HUES48 (cell line): ENCODE measurements at regions not wholly inside any gene's neighbourhood (a gene's known extent, or its start where the extent isn't known, plus 50 kb on each side); places are given as distances from the start of the nearest gene placed in this dataset.
"Not testable (repeated sequence)": the region's sequence is repeated elsewhere in the genome, so short reads cannot be mapped to it uniquely, and the experiment has no call there.

Experiments
- H3K27ac ChIP-seq: one replicate; pipeline ENCODE4 v1.7.0; 2013; ENCODE audit warnings: low read depth, low read length, inconsistent platforms
- H3K27me3 ChIP-seq: 2 replicates; pipeline ENCODE4 v1.6.1; 2013; ENCODE audit warnings: mild to moderate bottlenecking, low read length; ENCODE audit not compliant: control insufficient read depth, insufficient read depth
- H3K36me3 ChIP-seq: 2 replicates; pipeline ENCODE4 v1.6.1; 2013; ENCODE audit warnings: low read length; ENCODE audit not compliant: control insufficient read depth, insufficient read depth
- H3K4me1 ChIP-seq: 2 replicates; pipeline ENCODE4 v1.6.1; 2013; ENCODE audit warnings: mild to moderate bottlenecking, low read length; ENCODE audit not compliant: control insufficient read depth, insufficient read depth
- H3K4me3 ChIP-seq: 2 replicates; pipeline ENCODE4 v1.5.1; 2013; ENCODE audit warnings: mild to moderate bottlenecking, low read depth, low read length
- H3K9ac ChIP-seq: 2 replicates; pipeline ENCODE4 v1.6.1; 2013; ENCODE audit warnings: mild to moderate bottlenecking, low read depth, low read length, moderate library complexity
- H3K9me3 ChIP-seq: 2 replicates; pipeline ENCODE4 v1.6.1; 2013; ENCODE audit warnings: low read length; ENCODE audit not compliant: control insufficient read depth, insufficient read depth

DNA sequence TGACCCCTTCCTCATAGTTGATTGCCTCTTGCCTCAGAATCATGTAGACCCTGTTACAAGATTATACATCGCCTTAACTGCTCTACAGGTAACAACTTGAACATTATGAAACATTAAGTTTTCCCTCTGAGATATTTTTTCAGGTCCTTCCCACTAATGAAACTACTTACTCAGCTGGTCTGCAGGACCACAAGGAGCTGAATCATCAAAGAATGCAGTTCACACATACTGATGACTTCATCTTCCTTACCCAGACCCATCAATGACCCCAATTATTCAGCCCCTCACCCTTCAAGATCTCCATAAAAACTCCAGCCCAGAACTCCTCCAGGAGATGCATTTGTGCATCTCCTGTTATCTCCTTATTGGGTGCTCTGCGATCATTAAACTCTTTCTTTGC lies 720.9 kb downstream of the RAPGEF2 start:
- H3K27me3 ChIP-seq = no peaks in the 10 kb centered on the region
- no peaks in the 10 kb centered on the region for H3K4me1 ChIP-seq
- no peak overlapping the region for H3K27ac ChIP-seq
- no peak overlapping the region for H3K9ac ChIP-seq
- H3K9me3 ChIP-seq = no peaks in the 10 kb centered on the region
- H3K36me3 ChIP-seq = no peaks in the 10 kb centered on the region
- no peak overlapping the region for H3K4me3 ChIP-seq

GRCh38 chr4:159828687-159829086 lies 725.8 kb downstream of the RAPGEF2 start:
- Histone ChIP-seq H3K9me3 (no peaks in the 10 kb centered on the region), H3K27me3 (no peaks in the 10 kb centered on the region), H3K9ac (no peak overlapping the region), H3K36me3 (no peaks in the 10 kb centered on the region), H3K4me3 (no peak overlapping the region), H3K4me1 (no peaks in the 10 kb centered on the region), H3K27ac (no peak overlapping the region)

DNA sequence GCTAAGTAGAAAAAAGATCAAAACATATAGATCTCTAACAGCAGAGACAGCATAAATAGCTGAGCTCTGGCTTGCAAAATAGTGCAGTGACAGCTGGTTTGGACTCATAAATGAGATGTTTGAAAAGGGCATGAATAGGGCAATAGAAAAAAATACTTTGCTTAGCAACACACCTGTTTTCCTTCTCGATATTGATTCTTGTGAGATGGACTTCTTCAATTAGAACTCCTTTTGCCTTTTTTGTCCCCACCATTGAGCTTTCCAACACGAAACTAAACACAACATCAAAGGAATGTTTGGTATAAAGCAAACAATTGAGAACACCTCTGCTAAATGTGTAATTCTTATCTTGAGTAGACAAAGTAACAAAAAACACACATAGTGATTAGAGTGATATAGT lies 726.3 kb downstream of the RAPGEF2 start:
- Histone ChIP-seq H3K9me3 (no peaks in the 10 kb centered on the region), H3K4me1 (no peaks in the 10 kb centered on the region), H3K4me3 (no peak overlapping the region), H3K9ac (no peak overlapping the region), H3K36me3 (no peaks in the 10 kb centered on the region), H3K27ac (no peak overlapping the region), H3K27me3 (no peaks in the 10 kb centered on the region)

DNA sequence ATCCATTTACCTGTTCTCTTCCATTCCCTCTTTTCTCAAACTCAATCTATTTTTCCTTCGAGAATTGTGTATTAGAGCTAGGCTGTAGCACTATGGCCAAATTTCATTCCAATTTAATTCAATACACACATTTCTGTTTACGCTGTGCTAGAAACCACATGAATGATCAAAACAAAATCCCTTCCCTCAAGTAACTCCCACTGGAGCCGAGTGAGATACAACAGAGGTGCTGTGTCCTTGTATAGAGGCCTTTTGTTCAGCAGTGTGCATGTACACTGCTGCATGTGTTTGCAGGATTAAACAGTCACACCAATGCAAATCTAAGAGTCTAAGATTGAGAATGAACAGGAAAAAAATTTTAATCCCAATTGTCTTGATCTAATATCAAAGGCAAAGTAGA lies 734.2 kb downstream of the RAPGEF2 start:
- no peaks in the 10 kb centered on the region for H3K36me3 ChIP-seq
- H3K27ac ChIP-seq = no peak overlapping the region
- H3K4me3 ChIP-seq = no peak overlapping the region
- H3K4me1 ChIP-seq = no peaks in the 10 kb centered on the region
- H3K9ac ChIP-seq = no peak overlapping the region
- no peaks in the 10 kb centered on the region for H3K9me3 ChIP-seq
- H3K27me3 ChIP-seq = no peaks in the 10 kb centered on the region

- Histone ChIP-seq H3K9me3 (no peaks in the 10 kb centered on the region), H3K9ac (no peak overlapping the region), H3K4me1 (peaks cover 12% of the 10 kb centered on the region), H3K27me3 (no peaks in the 10 kb centered on the region), H3K4me3 (no peak overlapping the region), H3K27ac (no peak overlapping the region), H3K36me3 (no peaks in the 10 kb centered on the region)
These were observed 752.9 kb downstream of the RAPGEF2 start for GRCh38 chr4:159855731-159856130.

GRCh38 chr4:159856451-159856850 lies 753.6 kb downstream of the RAPGEF2 start:
- Histone ChIP-seq H3K27me3 (no peaks in the 10 kb centered on the region), H3K36me3 (no peaks in the 10 kb centered on the region), H3K9me3 (no peaks in the 10 kb centered on the region), H3K4me3 (no peak overlapping the region), H3K4me1 (peaks cover 12% of the 10 kb centered on the region), H3K27ac (no peak overlapping the region), H3K9ac (no peak overlapping the region)

GRCh38 chr4:159859656-159860148 lies 756.8 kb downstream of the RAPGEF2 start:
- no peak overlapping the region for H3K4me3 ChIP-seq
- H3K4me1 ChIP-seq = peaks cover 12% of the 10 kb centered on the region
- no peaks in the 10 kb centered on the region for H3K27me3 ChIP-seq
- H3K9me3 ChIP-seq = no peaks in the 10 kb centered on the region
- no peaks in the 10 kb centered on the region for H3K36me3 ChIP-seq
- no peak overlapping the region for H3K9ac ChIP-seq
- H3K27ac ChIP-seq = no peak overlapping the region

GRCh38 chr4:159860945-159861344 lies 758.1 kb downstream of the RAPGEF2 start:
- Histone ChIP-seq H3K9ac (no peak overlapping the region), H3K27ac (no peak overlapping the region), H3K36me3 (no peaks in the 10 kb centered on the region), H3K9me3 (no peaks in the 10 kb centered on the region), H3K4me1 (peaks cover 12% of the 10 kb centered on the region), H3K27me3 (no peaks in the 10 kb centered on the region), H3K4me3 (no peak overlapping the region)

DNA sequence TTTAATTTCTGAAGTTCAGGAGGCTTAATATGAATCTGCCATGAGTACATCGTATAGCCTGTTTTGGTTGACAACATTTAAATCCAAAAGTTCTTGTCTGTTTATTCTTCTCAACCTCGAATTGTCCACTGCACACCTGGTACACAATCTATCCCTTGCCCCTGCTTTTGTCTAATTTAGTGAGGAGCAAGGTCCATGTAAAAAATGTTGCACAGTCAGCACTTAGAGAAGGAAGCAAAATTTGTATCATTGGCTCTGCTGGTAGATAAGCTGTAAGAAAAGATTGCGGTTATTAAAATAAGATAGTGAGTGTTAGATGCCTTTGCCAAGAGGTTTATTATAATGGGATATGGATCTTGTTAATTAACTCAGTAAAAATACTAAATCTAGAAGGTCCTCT lies 761.5 kb downstream of the RAPGEF2 start:
- H3K27me3 ChIP-seq = no peaks in the 10 kb centered on the region
- no peak overlapping the region for H3K27ac ChIP-seq
- no peaks in the 10 kb centered on the region for H3K9me3 ChIP-seq
- no peak overlapping the region for H3K4me3 ChIP-seq
- H3K9ac ChIP-seq = no peak overlapping the region
- H3K36me3 ChIP-seq = no peaks in the 10 kb centered on the region
- no peaks in the 10 kb centered on the region for H3K4me1 ChIP-seq

GRCh38 chr4:159867673-159868072 lies 764.8 kb downstream of the RAPGEF2 start:
- H3K4me1 ChIP-seq = no peaks in the 10 kb centered on the region
- H3K9ac ChIP-seq = no peak overlapping the region
- no peaks in the 10 kb centered on the region for H3K27me3 ChIP-seq
- no peaks in the 10 kb centered on the region for H3K36me3 ChIP-seq
- no peak overlapping the region for H3K27ac ChIP-seq
- H3K4me3 ChIP-seq = no peak overlapping the region
- no peaks in the 10 kb centered on the region for H3K9me3 ChIP-seq

- H3K36me3 ChIP-seq, H3K9me3 ChIP-seq, H3K4me3 ChIP-seq, H3K27ac ChIP-seq, H3K9ac ChIP-seq, H3K27me3 ChIP-seq, H3K4me1 ChIP-seq: not testable (repeated sequence)
These were observed 766.1 kb downstream of the RAPGEF2 start for GRCh38 chr4:159868936-159869335.

DNA sequence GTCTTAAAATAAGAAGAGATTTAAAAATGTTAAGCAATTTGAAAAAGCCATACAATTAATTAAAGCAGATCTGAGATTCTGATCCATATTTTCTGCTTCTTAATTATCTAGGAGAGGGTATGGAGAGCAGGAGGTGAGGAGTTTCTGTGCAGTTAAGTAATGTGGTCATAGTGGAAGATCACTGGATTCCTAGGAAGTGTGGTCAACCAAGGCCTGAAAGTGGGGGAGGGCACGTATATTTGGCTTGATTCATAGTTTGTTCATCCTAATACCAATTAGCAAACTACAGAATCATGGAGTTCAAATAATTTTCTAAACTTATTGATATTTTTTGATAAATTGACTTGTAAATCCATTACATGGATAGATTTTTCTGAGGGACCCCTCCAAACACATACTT lies 768.3 kb downstream of the RAPGEF2 start:
- Histone ChIP-seq H3K9me3 (no peaks in the 10 kb centered on the region), H3K9ac (no peak overlapping the region), H3K27ac (no peak overlapping the region), H3K27me3 (no peaks in the 10 kb centered on the region), H3K4me3 (no peak overlapping the region), H3K4me1 (no peaks in the 10 kb centered on the region), H3K36me3 (no peaks in the 10 kb centered on the region)
